ENCODE measurements at regions not wholly inside any gene's neighbourhood (a gene's known extent, or its start where the extent isn't known, plus 50 kb on each side); places are given as distances from the start of the nearest gene placed in this dataset.

DNA sequence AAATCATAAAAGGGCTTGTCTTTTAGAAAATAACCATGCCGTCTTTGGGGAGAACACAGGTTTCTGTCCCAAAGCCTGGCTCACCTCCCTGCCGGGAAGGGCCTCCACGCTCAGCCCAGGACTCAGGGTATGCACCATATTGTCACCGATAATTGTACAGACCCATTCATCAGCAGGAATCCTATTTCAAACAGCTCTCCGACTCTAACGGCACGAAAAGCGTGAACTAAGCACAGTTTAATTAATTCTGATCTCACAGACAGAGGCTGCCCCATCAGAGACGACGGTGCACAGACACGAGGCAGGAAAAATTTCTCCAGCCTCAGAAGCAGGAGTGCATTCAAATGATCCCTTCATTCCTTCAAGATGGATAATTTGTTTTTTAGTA lies 276.2 kb downstream of the MYCN start:
- 91 to 93% methylated on average over 7 to 8 of the region's 11 CpGs for WGBS, 2 donors
- no peak overlapping the region for H3K27ac ChIP-seq
- intact Hi-C loops (cut with DNase I): no loop called here
- H3K27me3 ChIP-seq: peaks cover 0 to 13% (median 0%) of the 10 kb centered on the region in 4 donors
- H3K4me3 ChIP-seq: no peak overlapping the region
- TF ChIP-seq CTCF (IDR thresholded peaks at IDR 0.05) (no peak), POLR2A (IDR thresholded peaks at IDR 0.05) (no peak)
- H3K4me1 ChIP-seq: no peaks in the 10 kb centered on the region
- no peaks in the 10 kb centered on the region for H3K36me3 ChIP-seq
- DNase-seq: no peak
- no peaks in the 10 kb centered on the region for H3K9me3 ChIP-seq

DNA sequence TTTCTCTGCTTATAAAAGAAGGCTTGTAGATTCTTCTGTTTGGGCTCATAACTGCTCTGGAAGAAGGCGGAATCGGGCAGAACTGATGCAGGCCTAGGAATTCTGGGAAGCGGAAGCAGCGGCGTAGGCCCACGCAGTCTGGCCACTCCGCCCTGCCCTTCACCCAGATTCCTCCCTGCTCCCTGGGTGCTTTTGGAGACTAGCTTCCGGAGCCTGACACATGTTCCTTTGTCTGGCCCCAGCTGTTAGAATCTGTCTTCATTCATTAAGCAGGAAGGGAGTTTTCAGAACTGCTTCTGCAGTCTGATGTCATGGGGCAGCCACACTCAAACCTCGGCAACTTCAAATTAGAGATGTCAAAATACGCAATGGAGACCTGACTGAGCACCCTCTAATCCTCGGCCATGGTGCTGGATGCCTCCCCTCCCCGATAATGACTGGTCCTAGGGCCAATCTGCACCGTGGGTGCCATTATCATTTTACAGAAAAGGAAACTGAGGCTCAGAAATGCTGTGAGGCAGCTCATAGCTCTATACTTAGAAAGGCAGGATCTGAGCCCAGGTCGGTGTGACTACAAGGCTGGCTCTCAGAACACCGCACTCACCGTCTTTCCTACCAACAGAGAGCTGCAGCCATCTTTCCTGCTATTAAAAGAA lies 275.7 kb downstream of the MYCN start:
- 86 to 88% methylated on average over 10 to 12 of the region's 16 CpGs for WGBS, 2 donors
- H3K36me3 ChIP-seq: no peaks in the 10 kb centered on the region
- H3K9me3 ChIP-seq: no peaks in the 10 kb centered on the region
- intact Hi-C loops (cut with DNase I): no loop called here
- H3K27ac ChIP-seq: no peak overlapping the region
- H3K4me3 ChIP-seq: no peak overlapping the region
- no peaks in the 10 kb centered on the region for H3K4me1 ChIP-seq
- TF ChIP-seq CTCF (IDR thresholded peaks at IDR 0.05) (no peak), POLR2A (IDR thresholded peaks at IDR 0.05) (no peak)
- peaks cover 0 to 8% (median 0%) of the 10 kb centered on the region in 4 donors for H3K27me3 ChIP-seq
- no peak for DNase-seq

- 84 to 90% methylated on average over 4 to 5 of the region's 5 CpGs for WGBS, 2 donors
- Histone ChIP-seq H3K4me3 (no peak overlapping the region), H3K4me1 (no peaks in the 10 kb centered on the region), H3K36me3 (no peaks in the 10 kb centered on the region), H3K9me3 (no peaks in the 10 kb centered on the region), H3K27me3 (no peaks in the 10 kb centered on the region), H3K27ac (no peak overlapping the region)
- DNase-seq: no peak
- TF ChIP-seq CTCF (IDR thresholded peaks at IDR 0.05) (no peak), POLR2A (IDR thresholded peaks at IDR 0.05) (no peak)
- intact Hi-C loops (cut with DNase I): no loop called here
Measured at GRCh38 chr2:16214861-16215260, 274.5 kb downstream of the MYCN start.

- Histone ChIP-seq H3K27me3 (no peaks in the 10 kb centered on the region), H3K27ac (no peak overlapping the region), H3K4me1 (no peaks in the 10 kb centered on the region), H3K9me3 (no peaks in the 10 kb centered on the region), H3K4me3 (no peak overlapping the region), H3K36me3 (no peaks in the 10 kb centered on the region)
- no peak for TF ChIP-seq POLR2A (IDR thresholded peaks at IDR 0.05)
- no peak for TF ChIP-seq CTCF (IDR thresholded peaks at IDR 0.05)
- intact Hi-C loops (cut with DNase I): no loop called here
- WGBS, 2 donors: 87 to 91% methylated on average over 1 of the region's 1 CpG
- DNase-seq: no peak
Measured at GRCh38 chr2:16214391-16214790, 274.0 kb downstream of the MYCN start.

DNA sequence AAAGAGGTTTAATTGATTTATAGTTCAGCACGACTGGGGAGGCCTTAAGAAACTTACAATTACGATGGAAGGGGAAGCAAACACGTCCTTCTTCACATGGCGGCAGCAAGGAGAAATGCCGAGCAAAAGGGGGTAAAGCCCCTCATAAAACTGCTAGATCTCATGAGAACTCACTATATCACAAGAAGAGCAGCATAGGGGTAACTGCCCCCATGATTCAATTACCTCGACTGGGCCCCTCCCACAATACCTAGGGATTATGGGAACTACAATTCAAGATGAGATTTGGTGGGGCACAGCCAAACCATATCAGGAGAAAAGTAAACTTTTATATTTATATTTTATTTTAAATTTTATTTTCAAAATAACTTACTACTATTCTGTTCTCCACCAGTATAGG lies 272.0 kb downstream of the MYCN start:
- Histone ChIP-seq H3K27me3 (peaks cover 0 to 3% (median 0%) of the 10 kb centered on the region in 4 donors), H3K4me3 (no peak overlapping the region), H3K9me3 (no peaks in the 10 kb centered on the region), H3K4me1 (no peaks in the 10 kb centered on the region), H3K36me3 (no peaks in the 10 kb centered on the region), H3K27ac (no peak overlapping the region)
- no peak for DNase-seq
- 76 to 80% methylated on average over 6 of the region's 6 CpGs for WGBS, 2 donors
- intact Hi-C loops (cut with DNase I): no loop called here
- TF ChIP-seq CTCF (IDR thresholded peaks at IDR 0.05) (no peak), POLR2A (IDR thresholded peaks at IDR 0.05) (no peak)
